Right lung (tissue), 2 donors: ENCODE measurements at regions not wholly inside any gene's neighbourhood (a gene's known extent, or its start where the extent isn't known, plus 50 kb on each side); places are given as distances from the start of the nearest gene placed in this dataset.

Source experiments
- DNase-seq, 2 donors: peaks; one replicate each; pipeline ENCODE4 v3.0.0-alpha.2; 2013

- no peak for DNase-seq
These were observed 170.4 kb downstream of the RSL24D1 start for GRCh38 chr15:55026381-55026780.

DNA sequence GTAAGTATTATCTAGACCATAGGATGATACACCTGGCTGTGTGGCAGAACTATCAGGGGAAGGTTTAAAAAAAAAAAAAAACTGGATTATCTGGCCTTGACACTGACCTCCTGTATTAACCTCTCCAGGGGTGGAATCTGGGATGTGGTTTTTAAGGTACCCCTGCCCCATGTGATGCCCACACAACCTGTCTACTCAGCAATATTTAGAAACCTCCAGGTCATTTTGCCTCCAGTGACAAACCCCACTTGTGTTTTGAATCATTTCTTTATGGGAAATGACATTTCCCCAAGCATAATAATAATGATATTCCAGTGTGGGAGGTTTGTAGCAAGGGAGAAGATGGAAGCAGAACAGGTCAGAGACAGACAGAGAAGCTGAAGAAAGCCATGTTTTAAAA lies 179.1 kb downstream of the RSL24D1 start:
- DNase-seq: no peak

DNA sequence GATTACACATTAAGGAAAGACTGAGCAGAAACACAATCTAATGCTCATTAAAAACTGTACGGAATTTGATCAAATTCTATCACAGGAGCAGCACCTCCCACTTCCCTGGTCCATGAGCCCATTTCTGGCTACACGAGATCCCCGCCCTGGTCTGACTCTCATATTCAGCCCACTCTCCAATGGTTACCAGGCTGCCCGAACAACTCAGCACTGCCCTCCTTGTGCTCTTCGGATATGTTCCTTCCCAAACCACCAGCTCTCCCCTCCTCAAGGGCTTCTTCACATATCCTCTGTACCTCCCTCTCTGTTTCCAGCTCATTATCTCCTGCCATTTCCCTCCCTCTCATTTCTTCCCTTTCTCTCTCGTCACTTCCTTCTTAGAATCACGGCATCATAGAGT lies 180.5 kb downstream of the RSL24D1 start:
- no peak for DNase-seq

DNA sequence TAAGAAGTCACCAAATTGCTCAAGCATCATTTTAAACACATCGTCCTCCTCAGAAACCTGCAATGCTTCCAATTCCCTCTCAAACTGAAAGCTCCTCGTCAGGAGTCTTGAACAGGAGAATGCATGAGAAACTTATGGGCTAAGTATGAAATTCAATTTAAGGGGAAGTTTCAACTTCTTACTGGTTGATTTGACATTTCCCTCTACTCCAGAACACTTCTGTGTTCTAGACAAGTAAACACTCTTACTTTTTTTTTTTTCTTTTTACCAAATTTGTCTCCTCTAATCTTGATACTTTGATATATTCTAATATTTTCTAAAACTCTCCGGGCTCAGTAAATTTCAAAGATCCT lies 181.7 kb downstream of the RSL24D1 start:
- DNase-seq: no peak

- no peak for DNase-seq
These were observed 182.2 kb downstream of the RSL24D1 start for GRCh38 chr15:55014391-55015092.

GRCh38 chr15:55008421-55008820 lies 188.3 kb downstream of the RSL24D1 start:
- no peak for DNase-seq

GRCh38 chr15:55007561-55007960 lies 189.2 kb downstream of the RSL24D1 start:
- no peak for DNase-seq

DNA sequence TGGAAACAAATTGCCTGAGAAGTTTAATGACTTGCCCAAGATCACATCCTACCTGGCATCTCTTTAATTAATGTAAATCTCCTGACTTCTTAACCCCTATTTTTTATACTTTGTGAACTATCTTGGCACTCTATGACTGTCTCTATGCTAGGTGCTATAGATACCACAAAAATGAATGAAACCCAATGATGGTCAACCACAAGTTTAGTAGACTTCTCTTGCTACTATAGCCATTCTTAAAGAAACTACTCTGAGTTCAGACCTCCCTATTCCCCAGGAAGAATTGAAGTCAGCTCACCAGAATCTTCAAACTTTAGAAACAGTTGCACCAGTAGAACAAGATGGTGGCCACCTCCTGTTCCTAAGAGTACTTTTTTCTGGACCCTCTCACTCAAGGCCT lies 191.1 kb downstream of the RSL24D1 start:
- no peak for DNase-seq

DNA sequence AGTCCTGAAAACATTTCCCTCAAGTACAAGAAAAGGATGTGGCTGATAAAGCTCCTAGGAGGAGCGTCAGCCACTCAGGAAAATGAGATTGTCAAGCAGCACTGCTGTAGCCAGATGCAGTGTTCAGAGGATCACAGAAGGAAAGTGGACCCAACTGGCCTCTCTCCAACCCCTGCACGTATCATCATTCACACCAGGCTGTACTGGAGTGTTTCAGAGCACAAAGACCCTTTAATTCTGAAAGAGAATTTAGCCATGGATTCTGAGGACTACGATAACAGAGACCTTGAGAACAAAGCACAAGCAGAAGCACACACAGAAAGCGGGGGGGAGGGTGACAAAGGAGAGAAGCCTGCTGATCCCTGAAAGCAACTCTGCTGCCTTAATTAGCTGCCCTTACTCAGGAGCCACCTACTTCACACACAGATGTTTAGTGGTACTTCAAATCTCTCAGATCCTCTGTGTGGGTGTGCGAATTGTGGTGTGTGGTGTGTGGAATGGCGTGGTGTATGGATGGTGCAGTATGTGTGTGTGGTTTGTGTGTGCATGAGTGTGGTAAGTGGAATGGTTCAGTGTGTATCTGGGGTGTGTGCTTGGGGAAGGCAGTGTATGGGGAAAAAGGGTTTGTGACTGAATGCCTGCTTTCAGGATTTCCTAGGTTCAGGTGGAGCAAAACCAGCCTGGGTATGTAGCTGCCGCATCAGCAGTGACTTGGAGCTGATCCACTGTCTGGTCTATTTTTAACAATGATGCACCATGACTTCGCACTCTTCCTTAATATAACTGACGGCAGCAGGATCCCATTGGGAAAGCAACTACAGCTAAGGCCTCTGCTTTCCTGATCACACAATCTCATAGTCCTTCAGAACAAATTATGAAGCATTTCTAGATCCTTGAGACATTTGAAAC lies 192.5 kb downstream of the RSL24D1 start:
- no peak for DNase-seq

DNA sequence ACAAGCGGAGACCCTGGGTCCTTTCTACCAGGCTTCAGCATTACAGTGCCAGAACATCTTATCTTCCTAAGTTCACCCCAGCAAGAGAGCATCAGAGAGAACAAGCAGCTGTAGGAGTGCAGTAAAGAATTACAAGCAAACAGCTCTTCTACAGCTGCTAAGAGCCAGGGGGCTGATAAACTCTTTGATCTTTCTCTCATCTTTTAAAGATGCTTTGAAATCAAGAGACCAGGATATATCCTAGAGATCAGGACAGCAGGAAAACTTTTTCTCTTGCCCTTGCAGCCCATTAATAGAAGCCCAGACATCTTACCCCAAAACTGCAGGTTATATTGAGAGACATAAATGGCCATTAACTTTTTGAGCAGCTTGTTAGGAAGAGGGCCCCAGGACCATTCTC lies 198.1 kb downstream of the RSL24D1 start:
- DNase-seq: no peak

- DNase-seq: no peak
These were observed 205.9 kb downstream of the RSL24D1 start for GRCh38 chr15:54990793-54991192.

- no peak for DNase-seq
These were observed 208.9 kb downstream of the RSL24D1 start for GRCh38 chr15:54987881-54988280.

DNA sequence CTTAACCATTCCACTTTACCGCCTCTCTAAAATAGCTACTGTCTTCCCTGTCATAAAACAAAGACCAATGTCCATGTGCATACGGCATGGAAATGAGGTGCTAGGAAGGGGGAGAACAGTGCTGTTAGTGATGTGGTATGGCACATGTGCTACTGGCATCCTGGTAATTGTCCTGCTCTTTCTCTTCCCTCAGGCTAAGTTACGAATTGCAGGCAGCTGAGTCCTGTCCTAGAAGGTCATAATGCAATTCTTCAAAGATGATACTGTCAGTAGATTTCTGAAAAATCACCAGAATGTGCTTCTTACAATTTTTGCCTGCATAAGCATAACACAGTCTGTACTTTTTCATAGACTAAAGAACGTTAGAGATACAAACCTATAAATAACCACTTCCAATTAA lies 216.8 kb downstream of the RSL24D1 start:
- DNase-seq: no peak

GRCh38 chr15:54962637-54963036 lies 234.1 kb downstream of the RSL24D1 start:
- DNase-seq: no peak

- DNase-seq: no peak
These were observed 236.5 kb downstream of the RSL24D1 start for GRCh38 chr15:54960266-54960665.

DNA sequence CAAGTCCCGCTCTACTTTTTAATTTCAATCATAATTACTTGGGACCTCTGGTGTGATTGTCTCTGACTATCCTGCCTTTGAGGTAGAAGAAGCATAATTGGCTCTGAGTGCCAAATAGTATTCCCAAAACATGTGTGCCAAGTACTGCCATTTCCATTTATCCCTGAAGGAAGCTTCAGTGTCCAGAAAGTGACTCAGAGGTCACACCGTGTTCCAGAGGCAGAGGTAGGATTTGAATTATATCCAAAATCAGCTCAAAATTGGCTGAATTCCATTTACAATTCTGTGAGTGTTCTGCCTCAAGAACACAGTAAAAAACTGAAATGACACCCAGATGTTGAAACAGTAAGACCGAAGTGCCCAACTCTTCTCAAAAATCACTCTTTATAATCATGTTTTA lies 255.3 kb downstream of the RSL24D1 start:
- no peak for DNase-seq

- DNase-seq: no peak
These were observed 279.4 kb downstream of the RSL24D1 start for GRCh38 chr15:54917312-54917711.

GRCh38 chr15:54915380-54915779 lies 281.4 kb downstream of the RSL24D1 start:
- DNase-seq: no peak

DNA sequence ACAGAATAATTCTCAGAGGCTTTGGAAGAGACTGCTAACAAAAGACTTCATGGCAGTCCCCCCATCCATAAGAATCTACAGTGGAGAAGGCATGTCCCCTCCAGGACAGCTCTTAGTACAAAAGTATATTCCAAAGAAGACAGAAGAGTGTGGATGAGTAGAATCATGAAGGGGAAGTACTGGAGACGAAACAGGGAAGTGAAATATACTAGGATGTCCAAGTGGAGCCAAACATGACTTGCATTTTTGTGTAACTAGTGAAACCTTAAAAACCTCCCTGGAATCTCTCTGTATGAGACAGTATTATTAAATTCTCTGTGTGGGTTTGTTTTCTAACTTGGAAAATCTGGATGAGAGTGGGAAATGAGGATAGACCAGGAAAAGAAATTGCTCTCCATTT lies 312.4 kb downstream of the RSL24D1 start:
- DNase-seq: no peak

GRCh38 chr15:54859982-54860381 lies 336.8 kb downstream of the RSL24D1 start:
- no peak for DNase-seq

GRCh38 chr15:54854667-54855066 lies 342.1 kb downstream of the RSL24D1 start:
- DNase-seq: no peak

DNA sequence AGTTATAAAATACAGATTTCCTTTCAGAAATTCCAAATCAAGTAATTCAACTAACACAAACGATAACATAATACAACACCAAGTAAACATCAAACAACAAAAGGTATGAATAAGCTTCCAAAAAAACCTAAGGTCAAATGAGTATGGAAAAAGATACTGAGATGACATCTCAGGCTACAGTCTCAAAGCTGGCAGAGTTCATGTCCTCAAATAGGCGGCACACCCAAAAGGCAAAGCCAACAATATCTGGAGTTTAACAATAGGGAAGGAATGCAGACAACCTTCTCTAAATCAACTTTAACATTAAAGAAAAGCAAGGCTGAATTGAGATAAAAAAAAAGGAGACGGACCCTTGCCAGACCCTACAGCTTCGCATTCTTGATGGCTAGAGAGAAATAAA lies 346.6 kb downstream of the RSL24D1 start:
- no peak for DNase-seq

DNA sequence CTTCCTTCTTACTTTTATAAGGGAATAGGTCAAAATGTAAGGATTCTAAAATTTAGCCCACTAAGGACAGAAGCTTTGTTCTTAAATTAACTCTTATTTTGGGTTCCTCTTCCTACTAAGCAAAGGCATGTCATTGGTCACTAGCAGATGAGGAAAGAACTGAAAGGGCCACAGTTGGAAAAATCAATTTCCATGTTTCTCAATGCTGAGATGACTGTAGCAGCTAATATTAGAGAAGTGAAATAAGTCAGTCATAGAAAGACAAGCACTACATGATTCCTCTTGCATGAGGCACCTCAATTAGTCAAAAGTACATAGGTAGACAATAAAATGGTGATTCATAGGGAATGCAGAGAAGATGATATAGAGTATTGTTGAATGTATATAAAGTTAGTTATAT lies 353.7 kb downstream of the RSL24D1 start:
- no peak for DNase-seq
